ENCODE measurements at regions not wholly inside any gene's neighbourhood (a gene's known extent, or its start where the extent isn't known, plus 50 kb on each side); places are given as distances from the start of the nearest gene placed in this dataset.

DNA sequence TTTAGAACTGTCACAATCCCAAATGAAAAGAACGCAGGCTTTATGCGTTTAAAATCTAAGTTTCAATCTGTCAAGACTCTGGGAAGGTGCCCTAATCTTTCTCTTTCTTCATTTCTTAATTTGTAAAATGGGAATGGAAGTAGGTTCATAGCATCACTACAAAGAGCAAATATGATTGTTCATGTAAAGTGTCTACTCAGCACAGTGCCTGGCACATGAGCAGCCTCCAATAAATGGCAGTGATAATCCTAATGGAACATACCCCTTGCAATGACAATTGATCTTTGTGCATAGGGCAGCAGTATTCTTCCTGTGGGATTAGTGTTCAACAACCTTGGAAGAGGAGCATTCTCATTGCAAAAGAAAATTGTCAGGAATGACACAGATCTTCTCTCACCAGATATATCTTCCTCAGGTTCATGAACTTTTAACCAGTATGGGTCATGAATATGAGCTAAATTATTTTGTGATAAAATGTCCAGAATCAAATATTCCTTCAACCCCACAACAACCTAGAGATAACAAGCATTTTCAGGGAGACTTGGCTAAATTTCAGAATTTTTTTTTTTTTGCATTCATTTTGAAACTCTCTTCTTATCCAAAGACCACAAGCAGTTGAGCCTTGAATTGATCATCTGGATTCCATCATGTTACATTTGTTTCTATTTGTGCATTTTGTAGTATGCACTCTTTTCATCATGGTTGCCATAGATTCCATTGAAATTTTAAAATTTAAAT lies 149.1 kb downstream of the TBX18 start:
- no TSS peak for BruUV-seq (replicated peaks)
- no peak for TF ChIP-seq MAX (IDR thresholded peaks at IDR 0.05; ENCODE audit: insufficient read depth, insufficient read length)
- no peak for TF ChIP-seq GATA2 (IDR thresholded peaks at IDR 0.05; ENCODE audit: insufficient read depth, insufficient read length, low read depth, low read length)
- TF ChIP-seq, protein P1, sequence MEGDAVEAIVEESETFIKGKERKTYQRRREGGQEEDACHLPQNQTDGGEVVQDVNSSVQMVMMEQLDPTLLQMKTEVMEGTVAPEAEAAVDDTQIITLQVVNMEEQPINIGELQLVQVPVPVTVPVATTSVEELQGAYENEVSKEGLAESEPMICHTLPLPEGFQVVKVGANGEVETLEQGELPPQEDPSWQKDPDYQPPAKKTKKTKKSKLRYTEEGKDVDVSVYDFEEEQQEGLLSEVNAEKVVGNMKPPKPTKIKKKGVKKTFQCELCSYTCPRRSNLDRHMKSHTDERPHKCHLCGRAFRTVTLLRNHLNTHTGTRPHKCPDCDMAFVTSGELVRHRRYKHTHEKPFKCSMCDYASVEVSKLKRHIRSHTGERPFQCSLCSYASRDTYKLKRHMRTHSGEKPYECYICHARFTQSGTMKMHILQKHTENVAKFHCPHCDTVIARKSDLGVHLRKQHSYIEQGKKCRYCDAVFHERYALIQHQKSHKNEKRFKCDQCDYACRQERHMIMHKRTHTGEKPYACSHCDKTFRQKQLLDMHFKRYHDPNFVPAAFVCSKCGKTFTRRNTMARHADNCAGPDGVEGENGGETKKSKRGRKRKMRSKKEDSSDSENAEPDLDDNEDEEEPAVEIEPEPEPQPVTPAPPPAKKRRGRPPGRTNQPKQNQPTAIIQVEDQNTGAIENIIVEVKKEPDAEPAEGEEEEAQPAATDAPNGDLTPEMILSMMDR (IDR thresholded peaks at IDR 0.05; ENCODE audit: extremely low read depth in 1 of 2, insufficient read depth in 1 of 2, low read depth in 1 of 2, low read length in 2 of 2), result no peak
- TF ChIP-seq POLR2A (IDR thresholded peaks at IDR 0.05; ENCODE audit: low read depth, low read length), result no peak
- TF ChIP-seq JUN (IDR thresholded peaks at IDR 0.05; ENCODE audit: borderline replicate concordance, insufficient read depth, insufficient read length, low read depth), result no peak
- no peak for TF ChIP-seq FOS (IDR thresholded peaks at IDR 0.05; ENCODE audit: borderline replicate concordance, insufficient read depth, low read length)
- TF ChIP-seq EZH2 (IDR thresholded peaks at IDR 0.05; ENCODE audit: borderline replicate concordance, low read depth, low read length, severe bottlenecking), result no peak
- no peak for TF ChIP-seq POLR2AphosphoS5 (IDR thresholded peaks at IDR 0.05; ENCODE audit: insufficient read depth, low read depth, low read length)
- no peak for TF ChIP-seq MYC (IDR thresholded peaks at IDR 0.05; ENCODE audit: low read depth, low read length)
- no peak overlapping the region for H3K27ac ChIP-seq (ENCODE audit: insufficient read depth, low read depth, low read length)
- no peak overlapping the region for H3K4me2 ChIP-seq (ENCODE audit: insufficient read depth, low read length)
- H4K20me1 ChIP-seq (replicated peaks; ENCODE audit: control insufficient read depth, extremely low read depth, insufficient read depth, low read length), result no peaks in the 10 kb centered on the region
- dilution Hi-C loops (cut with MboI; ENCODE audit: extremely low pct_ligation_motif_present, low sequenced_read_pairs) (no loop called here), intact Hi-C loops (cut with micrococcal nuclease) (loop anchor here (5.0 kb wide), 2 partner anchors 38 to 362 kb away; no protein-coding TSS in a partner anchor)
- POLR2A ChIA-PET, result no interaction called here
- no peaks in the 10 kb centered on the region for H3K9me1 ChIP-seq (replicated peaks; ENCODE audit: control insufficient read depth, extremely low read depth, insufficient read depth, low read length)
- no peak overlapping the region for H3K4me3 ChIP-seq (replicated peaks in 1 of 3; ENCODE audit: insufficient read depth in 1 of 3, low read depth in 1 of 3, low read length in 3 of 3)
- no peaks in the 10 kb centered on the region for H3K79me2 ChIP-seq (ENCODE audit: control insufficient read depth, insufficient read depth, low read length)
- no peak for FAIRE-seq
- no peaks in the 10 kb centered on the region for H3K27me3 ChIP-seq (ENCODE audit: control insufficient read depth in 2 of 2, insufficient read depth in 2 of 2, low read length in 2 of 2)
- H3K36me3 ChIP-seq (ENCODE audit: control insufficient read depth in 2 of 2, extremely low read depth in 1 of 2, insufficient read depth in 2 of 2, low read length in 2 of 2), result no peaks in the 10 kb centered on the region
- peaks cover 28% of the 10 kb centered on the region for H3K4me1 ChIP-seq (ENCODE audit: control insufficient read depth, extremely low read depth, insufficient read depth, low read length)
- no peak overlapping the region for H3K9ac ChIP-seq (replicated peaks; ENCODE audit: extremely low read depth, insufficient read depth, low read length)
- no peak overlapping the region for H2AFZ ChIP-seq (ENCODE audit: low read depth, low read length)
- no peak for DNase-seq (ENCODE audit: low read depth, low spot score)
- no peaks in the 10 kb centered on the region for H3K9me3 ChIP-seq (replicated peaks; ENCODE audit: control insufficient read depth, insufficient read depth, low read length)
- CTCF ChIA-PET, result no interaction called here
